GM18907 (cell line): ENCODE measurements at regions not wholly inside any gene's neighbourhood (a gene's known extent, or its start where the extent isn't known, plus 50 kb on each side); places are given as distances from the start of the nearest gene placed in this dataset.

Experiments used
- ATAC-seq: cut with Tn5 transposase; IDR thresholded peaks from one replicate; pipeline ENCODE4 v1.9.1; 2021; ENCODE audit warnings: mild to moderate bottlenecking, moderate library complexity; ENCODE audit not compliant: unreplicated experiment

GRCh38 chr6:84424956-84425355 is 197.5 kb upstream of the CEP162 start:
- no peak for ATAC-seq

GRCh38 chr6:84422380-84422968 is 195.0 kb upstream of the CEP162 start:
- ATAC-seq: peak; percentile 68

- ATAC-seq: no peak
These were observed 193.6 kb upstream of the CEP162 start for GRCh38 chr6:84421031-84421430.

GRCh38 chr6:84417260-84417659 is 189.8 kb upstream of the CEP162 start:
- ATAC-seq: no peak

- no peak for ATAC-seq
These were observed 188.7 kb upstream of the CEP162 start for GRCh38 chr6:84416043-84416657.

GRCh38 chr6:84415517-84415916 is 188.1 kb upstream of the CEP162 start:
- no peak for ATAC-seq

- ATAC-seq: no peak
These were observed 187.6 kb upstream of the CEP162 start for GRCh38 chr6:84415068-84415467.

GRCh38 chr6:84414531-84414930 is 187.1 kb upstream of the CEP162 start:
- no peak for ATAC-seq

GRCh38 chr6:84411060-84411629 is 183.7 kb upstream of the CEP162 start:
- ATAC-seq: no peak

- ATAC-seq: no peak
These were observed 182.5 kb upstream of the CEP162 start for GRCh38 chr6:84409911-84410310.

GRCh38 chr6:84408028-84408427 is 180.6 kb upstream of the CEP162 start:
- ATAC-seq: no peak

- ATAC-seq: no peak
These were observed 176.1 kb upstream of the CEP162 start for GRCh38 chr6:84403545-84403944.

- no peak for ATAC-seq
These were observed 171.6 kb upstream of the CEP162 start for GRCh38 chr6:84399003-84399402.

GRCh38 chr6:84392261-84392660 is 164.8 kb upstream of the CEP162 start:
- no peak for ATAC-seq

GRCh38 chr6:84390851-84391250 is 163.4 kb upstream of the CEP162 start:
- no peak for ATAC-seq

- ATAC-seq: no peak
These were observed 162.9 kb upstream of the CEP162 start for GRCh38 chr6:84390334-84390733.

GRCh38 chr6:84379142-84379541 is 151.7 kb upstream of the CEP162 start:
- no peak for ATAC-seq

GRCh38 chr6:84372290-84372689 is 144.8 kb upstream of the CEP162 start:
- no peak for ATAC-seq

- ATAC-seq: no peak
These were observed 144.2 kb upstream of the CEP162 start for GRCh38 chr6:84371681-84372080.

- ATAC-seq: no peak
These were observed 134.9 kb upstream of the CEP162 start for GRCh38 chr6:84362193-84362821.

- no peak for ATAC-seq
These were observed 134.1 kb upstream of the CEP162 start for GRCh38 chr6:84361372-84362192.
